ENCODE measurements at regions not wholly inside any gene's neighbourhood (a gene's known extent, or its start where the extent isn't known, plus 50 kb on each side); places are given as distances from the start of the nearest gene placed in this dataset.

- TF ChIP-seq CTCF (conservative IDR thresholded peaks at IDR 0.05 in 1 of 2, IDR thresholded peaks at IDR 0.05 in 1 of 2; ENCODE audit: low read depth in 1 of 2, low read length in 2 of 2) (no peak), EZH2 (IDR thresholded peaks at IDR 0.05; ENCODE audit: low read length, missing control alignments) (no peak)
These were observed 180.3 kb downstream of the ABHD5 start for GRCh38 chr3:43870844-43871626.

All from fibroblast of lung (primary cell).